Erythroblast (primary cell): ENCODE measurements at regions not wholly inside any gene's neighbourhood (a gene's known extent, or its start where the extent isn't known, plus 50 kb on each side); places are given as distances from the start of the nearest gene placed in this dataset.
"Not testable (repeated sequence)": the region's sequence is repeated elsewhere in the genome, so short reads cannot be mapped to it uniquely, and the experiment has no call there.

Source experiments
- GATA1 ChIP-seq: IDR thresholded peaks from 2 replicates; pipeline ENCODE4 v1.6.1; 2011; ENCODE audit warnings: low read depth, mild to moderate bottlenecking, control low read depth, low read length, moderate library complexity
- POLR2A ChIP-seq: IDR thresholded peaks from 2 replicates; pipeline ENCODE4 v1.6.1; 2011; ENCODE audit warnings: mild to moderate bottlenecking, low read length

DNA sequence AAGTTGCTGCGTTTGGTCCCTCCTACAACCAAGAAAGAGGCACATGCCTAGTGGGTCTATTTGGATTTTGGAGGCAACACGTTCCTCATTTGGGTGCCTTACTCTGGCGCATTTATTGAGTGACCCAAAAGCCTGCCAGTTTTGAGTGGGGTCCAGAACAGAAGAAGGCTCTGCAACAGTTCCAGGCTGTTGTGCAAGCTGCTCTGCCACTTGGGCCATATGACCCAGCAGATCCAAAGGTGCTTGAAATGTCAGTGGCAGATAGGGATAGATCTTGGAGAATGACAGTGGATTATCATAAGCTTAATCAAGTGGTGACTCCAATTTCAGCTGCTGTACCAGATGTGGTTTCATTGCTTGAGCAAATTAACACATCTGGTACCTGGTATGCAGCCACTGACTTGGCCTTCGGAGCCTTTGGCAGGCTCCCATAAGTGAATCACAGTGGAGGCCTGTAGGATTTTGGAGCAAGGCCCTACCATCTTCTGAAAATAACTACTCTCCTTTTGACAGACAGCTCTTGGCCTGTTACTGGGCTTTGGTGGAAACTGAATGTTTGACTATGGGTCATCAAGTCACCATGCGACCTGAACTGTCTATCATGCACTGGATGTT lies 105.4 kb upstream of the NPAS2 start:
- not testable (repeated sequence) for TF ChIP-seq POLR2A, GATA1
